ENCODE measurements at regions not wholly inside any gene's neighbourhood (a gene's known extent, or its start where the extent isn't known, plus 50 kb on each side); places are given as distances from the start of the nearest gene placed in this dataset.
"Not testable (repeated sequence)": the region's sequence is repeated elsewhere in the genome, so short reads cannot be mapped to it uniquely, and the experiment has no call there.

GRCh38 chr18:8890503-8890902 lies 185.1 kb downstream of the MTCL1 start:
- TF ChIP-seq, protein P1, sequence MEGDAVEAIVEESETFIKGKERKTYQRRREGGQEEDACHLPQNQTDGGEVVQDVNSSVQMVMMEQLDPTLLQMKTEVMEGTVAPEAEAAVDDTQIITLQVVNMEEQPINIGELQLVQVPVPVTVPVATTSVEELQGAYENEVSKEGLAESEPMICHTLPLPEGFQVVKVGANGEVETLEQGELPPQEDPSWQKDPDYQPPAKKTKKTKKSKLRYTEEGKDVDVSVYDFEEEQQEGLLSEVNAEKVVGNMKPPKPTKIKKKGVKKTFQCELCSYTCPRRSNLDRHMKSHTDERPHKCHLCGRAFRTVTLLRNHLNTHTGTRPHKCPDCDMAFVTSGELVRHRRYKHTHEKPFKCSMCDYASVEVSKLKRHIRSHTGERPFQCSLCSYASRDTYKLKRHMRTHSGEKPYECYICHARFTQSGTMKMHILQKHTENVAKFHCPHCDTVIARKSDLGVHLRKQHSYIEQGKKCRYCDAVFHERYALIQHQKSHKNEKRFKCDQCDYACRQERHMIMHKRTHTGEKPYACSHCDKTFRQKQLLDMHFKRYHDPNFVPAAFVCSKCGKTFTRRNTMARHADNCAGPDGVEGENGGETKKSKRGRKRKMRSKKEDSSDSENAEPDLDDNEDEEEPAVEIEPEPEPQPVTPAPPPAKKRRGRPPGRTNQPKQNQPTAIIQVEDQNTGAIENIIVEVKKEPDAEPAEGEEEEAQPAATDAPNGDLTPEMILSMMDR (optimal IDR thresholded peaks at IDR 0.05 in 1 of 3, IDR thresholded peaks at IDR 0.05 in 1 of 3, conservative IDR thresholded peaks at IDR 0.05 in 1 of 3; ENCODE audit: extremely low read depth in 1 of 3, insufficient read depth in 2 of 3, low read length in 3 of 3) = not testable (repeated sequence)
- not testable (repeated sequence) for TF ChIP-seq EZH2 (IDR thresholded peaks at IDR 0.05; ENCODE audit: low read length)
